Transverse colon (tissue), 4 donors: ENCODE measurements at regions not wholly inside any gene's neighbourhood (a gene's known extent, or its start where the extent isn't known, plus 50 kb on each side); places are given as distances from the start of the nearest gene placed in this dataset.

ENCODE experiments used
- DNase-seq: peaks from one replicate; pipeline ENCODE4 v3.0.0-alpha.2; 2019
- H3K27ac ChIP-seq, 4 donors: fragments of 200-600 bp; sonication (generic); 2 replicates each; pipeline ENCODE4 v1.5.1; 2016 to 2018; ENCODE audit warnings: inconsistent platforms in 4 of 4
- H3K27me3 ChIP-seq: fragments of 200-600 bp; sonication (generic); 2 replicates; pipeline ENCODE4 v1.5.1; 2017; ENCODE audit warnings: inconsistent platforms
- H3K36me3 ChIP-seq, 4 donors: fragments of 200-600 bp; sonication (generic); 2 replicates each; pipeline ENCODE4 v1.5.1; 2017 to 2019; ENCODE audit warnings: inconsistent platforms in 4 of 4
- H3K4me1 ChIP-seq, 4 donors: fragments of 200-600 bp; sonication (generic); 2 replicates each; pipeline ENCODE4 v1.5.1; 2017 to 2020; ENCODE audit warnings: inconsistent platforms in 4 of 4
- H3K4me3 ChIP-seq, 4 donors: fragments of 200-600 bp; sonication (generic); 1 replicate in 1 of 4; 2 replicates in 3 of 4; pipeline versions ENCODE4 v1.5.1 to v1.6.1; 2017 to 2019; ENCODE audit warnings: inconsistent platforms in 4 of 4
- H3K9me3 ChIP-seq, 2 donors: fragments of 200-600 bp; sonication (generic); 2 replicates each; pipeline ENCODE4 v1.5.1; 2017 to 2019; ENCODE audit warnings: inconsistent platforms in 2 of 2
- EP300 ChIP-seq: sonication (generic); formaldehyde crosslinking; IDR thresholded peaks from one replicate; pipeline ENCODE4 v1.6.1; 2017; ENCODE audit warnings: antibody characterized with exemption, low read depth
- POLR2A ChIP-seq: fragments of 450-650 bp; IDR thresholded peaks from one replicate; pipeline ENCODE4 v1.6.1; 2016; ENCODE audit warnings: antibody characterized with exemption, mild to moderate bottlenecking, moderate library complexity
- POLR2AphosphoS5 ChIP-seq, 3 donors: sonication (generic); formaldehyde crosslinking; IDR thresholded peaks; one replicate each; pipeline ENCODE4 v1.6.1; 2016; ENCODE audit warnings: antibody characterized with exemption in 3 of 3
- WGBS, 2 donors: methylation state at CpG; one replicate each; pipeline ENCODE4 v1.1.5; 2018; ENCODE audit warnings: low coverage in 1 of 2; 5-methylcytosine and 5-hydroxymethylcytosine counted together
- in situ Hi-C, 4 donors: fragments of 200-750 bp; cut with MboI; loops; one replicate each; pipeline versions ENCODE4 v1.15.0 to v1.15.1; 2017; ENCODE audit warnings: low sequenced_read_pairs in 3 of 4, low pct_ligation_motif_present in 1 of 4, low pct_unique_long_range_greater_than_20kb in 1 of 4
- intact Hi-C: fragments of 100-400 bp; cut with DNase I; formaldehyde crosslinking; loops from one replicate; pipeline ENCODE4 v1.15.1; 2023; ENCODE audit warnings: low total_unique reads
- TF ChIP-seq, protein P1 (sequence below), 5 experiments: fragments of 200-600 bp in 3 of 5; fragments of 450-650 bp in 2 of 5; sonication (generic) in 3 of 5; IDR thresholded peaks; 1 replicate in 2 of 5; 2 replicates in 3 of 5; pipeline ENCODE4 v1.5.1; 2016 to 2017; ENCODE audit warnings: antibody characterized with exemption in 5 of 5, inconsistent platforms in 3 of 5, mild to moderate bottlenecking in 2 of 5, moderate library complexity in 1 of 5

DNA sequence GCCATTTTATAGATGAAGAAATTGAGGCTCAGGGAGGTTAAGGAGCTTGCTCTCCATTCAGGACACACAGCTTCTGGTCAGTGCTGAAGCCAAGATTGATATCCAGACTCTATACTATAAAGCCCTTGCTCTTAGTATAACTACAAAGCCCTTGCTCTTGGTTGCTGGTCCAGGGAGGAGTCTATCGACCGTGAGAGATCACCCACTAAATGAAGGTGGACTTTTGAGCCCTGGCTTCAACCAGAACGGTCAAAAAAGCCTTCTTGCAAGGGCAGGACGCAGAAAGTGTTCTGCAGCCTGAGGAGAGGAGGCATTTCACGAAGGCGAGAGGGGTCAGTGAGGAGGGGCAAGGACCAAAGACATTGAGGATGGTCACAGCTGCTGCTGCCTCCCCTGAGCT lies 176.3 kb downstream of the CYP26A1 start:
- Histone ChIP-seq H3K4me3 (no peak overlapping the region), H3K36me3 (no peaks in the 10 kb centered on the region), H3K27ac (no peak overlapping the region), H3K4me1 (no peaks in the 10 kb centered on the region), H3K27me3 (no peaks in the 10 kb centered on the region), H3K9me3 (no peaks in the 10 kb centered on the region)
- in situ Hi-C loops = no loop called here
- 74 to 88% methylated on average over 4 to 6 of the region's 6 CpGs for WGBS, 2 donors
- intact Hi-C loops = no loop called here
- TF ChIP-seq, protein P1, sequence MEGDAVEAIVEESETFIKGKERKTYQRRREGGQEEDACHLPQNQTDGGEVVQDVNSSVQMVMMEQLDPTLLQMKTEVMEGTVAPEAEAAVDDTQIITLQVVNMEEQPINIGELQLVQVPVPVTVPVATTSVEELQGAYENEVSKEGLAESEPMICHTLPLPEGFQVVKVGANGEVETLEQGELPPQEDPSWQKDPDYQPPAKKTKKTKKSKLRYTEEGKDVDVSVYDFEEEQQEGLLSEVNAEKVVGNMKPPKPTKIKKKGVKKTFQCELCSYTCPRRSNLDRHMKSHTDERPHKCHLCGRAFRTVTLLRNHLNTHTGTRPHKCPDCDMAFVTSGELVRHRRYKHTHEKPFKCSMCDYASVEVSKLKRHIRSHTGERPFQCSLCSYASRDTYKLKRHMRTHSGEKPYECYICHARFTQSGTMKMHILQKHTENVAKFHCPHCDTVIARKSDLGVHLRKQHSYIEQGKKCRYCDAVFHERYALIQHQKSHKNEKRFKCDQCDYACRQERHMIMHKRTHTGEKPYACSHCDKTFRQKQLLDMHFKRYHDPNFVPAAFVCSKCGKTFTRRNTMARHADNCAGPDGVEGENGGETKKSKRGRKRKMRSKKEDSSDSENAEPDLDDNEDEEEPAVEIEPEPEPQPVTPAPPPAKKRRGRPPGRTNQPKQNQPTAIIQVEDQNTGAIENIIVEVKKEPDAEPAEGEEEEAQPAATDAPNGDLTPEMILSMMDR (IDR thresholded peaks at IDR 0.05) = no peak
- no peak for TF ChIP-seq POLR2A
- no peak for TF ChIP-seq EP300
- TF ChIP-seq POLR2AphosphoS5 (IDR thresholded peaks at IDR 0.05) = no peak
- DNase-seq = no peak

DNA sequence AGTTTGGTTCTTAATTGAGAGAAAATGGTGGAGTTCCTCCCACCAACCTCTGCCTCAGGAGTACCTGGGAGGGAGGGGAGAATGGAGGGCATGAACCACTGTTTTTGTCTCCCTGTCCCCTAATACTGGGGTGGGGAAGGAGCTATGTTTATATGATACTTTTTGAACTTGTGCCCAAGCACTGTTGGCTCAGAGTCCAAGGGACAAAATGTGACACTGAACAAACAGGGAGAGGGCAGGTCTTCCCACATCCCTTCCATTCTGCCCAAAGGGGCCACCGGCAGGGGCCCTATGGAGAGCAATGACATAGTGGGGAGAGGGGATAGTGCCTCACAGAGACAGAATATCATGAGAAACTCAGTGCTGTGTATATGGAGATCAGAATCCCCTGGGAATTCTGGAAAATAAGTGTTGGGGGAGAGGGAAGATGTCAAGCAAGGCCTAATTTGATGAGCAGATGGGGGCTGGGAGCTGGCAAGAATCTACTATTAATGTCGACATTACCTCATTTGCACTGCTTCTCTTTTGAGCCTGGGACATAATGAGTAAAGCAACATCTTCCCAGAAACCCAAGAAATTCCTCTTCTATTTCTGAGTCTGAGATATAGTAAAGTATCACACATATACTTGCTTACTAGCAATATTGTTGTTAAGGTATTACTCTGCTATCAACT lies 180.6 kb downstream of the CYP26A1 start:
- intact Hi-C loops = no loop called here

DNA sequence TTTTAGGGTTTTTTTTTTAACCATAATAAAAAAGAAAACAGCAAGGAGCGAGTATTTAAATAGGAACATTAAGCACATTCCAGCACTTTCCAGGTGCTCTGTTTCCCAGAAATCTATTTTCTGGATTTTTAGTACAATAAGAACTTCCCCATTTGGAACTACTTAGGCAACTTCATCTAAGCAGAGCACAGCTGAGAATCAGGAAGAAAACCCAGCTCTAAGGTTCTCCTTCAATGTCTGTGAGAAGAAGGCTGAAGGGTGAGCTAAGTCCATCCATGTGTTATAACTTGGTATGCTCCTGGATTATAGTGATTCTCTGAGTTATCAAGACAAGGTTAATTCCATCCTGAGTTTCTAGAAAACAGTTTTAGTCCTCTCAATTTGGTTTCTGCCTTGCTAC lies 181.9 kb downstream of the CYP26A1 start:
- in situ Hi-C loops = no loop called here
- 63 to 88% methylated on average over 1 of the region's 1 CpG for WGBS, 2 donors
- DNase-seq = no peak
- no peaks in the 10 kb centered on the region for H3K36me3 ChIP-seq
- H3K27me3 ChIP-seq = no peaks in the 10 kb centered on the region
- no peak for TF ChIP-seq POLR2AphosphoS5 (IDR thresholded peaks at IDR 0.05)
- TF ChIP-seq POLR2A = no peak
- TF ChIP-seq, protein P1 (IDR thresholded peaks at IDR 0.05) = no peak
- TF ChIP-seq EP300 = no peak
- no peak overlapping the region for H3K4me3 ChIP-seq
- no peak overlapping the region for H3K27ac ChIP-seq
- H3K9me3 ChIP-seq = no peaks in the 10 kb centered on the region
- intact Hi-C loops = no loop called here
- H3K4me1 ChIP-seq = no peaks in the 10 kb centered on the region

More for the DNA sequence above, 180.6 kb downstream of the CYP26A1 start:
- 80% methylated on average over 2 of the region's 2 CpGs for WGBS, 2 donors
- no peaks in the 10 kb centered on the region for H3K4me1 ChIP-seq
- H3K36me3 ChIP-seq = no peaks in the 10 kb centered on the region
- H3K27ac ChIP-seq = no peak overlapping the region
- in situ Hi-C loops = no loop called here
- H3K4me3 ChIP-seq = no peak overlapping the region
- DNase-seq = no peak
- TF ChIP-seq EP300 (no peak), POLR2AphosphoS5 (IDR thresholded peaks at IDR 0.05) (no peak), POLR2A (no peak)
- TF ChIP-seq, protein P1 (IDR thresholded peaks at IDR 0.05) = no peak
- H3K27me3 ChIP-seq = no peaks in the 10 kb centered on the region
- no peaks in the 10 kb centered on the region for H3K9me3 ChIP-seq
